ENCODE measurements at regions not wholly inside any gene's neighbourhood (a gene's known extent, or its start where the extent isn't known, plus 50 kb on each side); places are given as distances from the start of the nearest gene placed in this dataset.

DNA sequence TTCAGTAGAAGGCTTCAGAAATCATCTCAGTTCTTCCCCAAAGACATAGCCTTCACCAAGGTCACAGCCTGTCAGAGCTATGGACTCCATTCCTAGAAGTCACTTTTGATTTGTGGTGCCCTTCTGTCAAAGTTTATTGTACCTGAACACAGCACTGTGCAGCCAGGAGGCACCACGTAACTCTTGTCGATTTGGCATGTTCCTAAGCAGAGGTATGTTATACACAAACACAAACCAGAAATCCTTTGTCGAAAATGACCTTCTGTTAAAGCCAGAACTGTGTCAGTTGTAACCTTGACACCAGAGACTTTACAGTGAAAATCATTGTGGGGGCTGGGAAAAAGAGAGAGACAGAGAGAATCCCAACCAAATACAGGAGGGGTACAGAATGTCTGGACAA is 62.6 kb upstream of the SGPP2 start:
- Histone ChIP-seq H3K27me3 (replicated peaks in 1 of 4; ENCODE audit: control extremely low read depth in 1 of 4, control insufficient read depth in 3 of 4, insufficient read depth in 4 of 4, low read length in 3 of 4) (no peaks in the 10 kb centered on the region), H4K20me1 (ENCODE audit: control insufficient read depth, insufficient read depth, low read length, poor library complexity, severe bottlenecking) (no peaks in the 10 kb centered on the region), H3K9ac (ENCODE audit: low read length) (no peak overlapping the region), H3K4me1 (ENCODE audit: control insufficient read depth in 2 of 2, insufficient read depth in 2 of 2, low read length in 2 of 2) (no peaks in the 10 kb centered on the region), H2AFZ (ENCODE audit: insufficient read depth, low read depth, low read length, poor library complexity, severe bottlenecking) (no peak overlapping the region), H3K79me2 (ENCODE audit: control insufficient read depth, insufficient read depth, low read length) (no peaks in the 10 kb centered on the region), H3K9me3 (ENCODE audit: control extremely low read depth in 1 of 3, control insufficient read depth in 2 of 3, insufficient read depth in 1 of 3, low read length in 2 of 3) (peaks cover 0 to 4% (median 0%) of the 10 kb centered on the region in 3 donors), H3K4me3 (ENCODE audit: control extremely low read depth in 1 of 5, extremely low read depth in 1 of 5, insufficient read depth in 1 of 5, low read depth in 2 of 5, low read length in 4 of 5) (no peak overlapping the region), H3K36me3 (replicated peaks in 1 of 2; ENCODE audit: control extremely low read depth in 1 of 2, control insufficient read depth in 1 of 2, extremely low read depth in 1 of 2, insufficient read depth in 2 of 2, low read length in 1 of 2) (no peaks in the 10 kb centered on the region), H3K27ac (ENCODE audit: low read length in 2 of 2) (no peak overlapping the region), H3K4me2 (replicated peaks; ENCODE audit: low read depth, low read length, poor library complexity, severe bottlenecking) (no peak overlapping the region)
- CTCF ChIA-PET: no interaction called here
- intact Hi-C loops (cut with micrococcal nuclease): no loop called here
- POLR2A ChIA-PET: no interaction called here
- no peak for DNase-seq
- no peak for TF ChIP-seq EZH2 (IDR thresholded peaks at IDR 0.05; ENCODE audit: borderline replicate concordance, insufficient read depth, low read depth, low read length, poor library complexity, severe bottlenecking)
- no peak for TF ChIP-seq CTCF (IDR thresholded peaks at IDR 0.05)
- Mint-ChIP-seq H3K27ac (no peak overlapping the region), H3K4me1 (no peaks in the 10 kb centered on the region), H3K27me3 (peaks cover 7% of the 10 kb centered on the region), H3K4me3 (no peak overlapping the region), H3K9me3 (ENCODE audit: insufficient read depth) (peaks cover 2% of the 10 kb centered on the region)
- no peak for ATAC-seq (ENCODE audit: low read depth)
- WGBS (ENCODE audit: insufficient coverage): no CpG with 5 or more reads among the region's 3 CpGs

- Histone ChIP-seq H4K20me1 (ENCODE audit: control insufficient read depth, insufficient read depth, low read length, poor library complexity, severe bottlenecking) (no peaks in the 10 kb centered on the region), H3K36me3 (replicated peaks in 1 of 2; ENCODE audit: control extremely low read depth in 1 of 2, control insufficient read depth in 1 of 2, extremely low read depth in 1 of 2, insufficient read depth in 2 of 2, low read length in 1 of 2) (no peaks in the 10 kb centered on the region), H3K4me1 (ENCODE audit: control insufficient read depth in 2 of 2, insufficient read depth in 2 of 2, low read length in 2 of 2) (no peaks in the 10 kb centered on the region), H3K4me2 (replicated peaks; ENCODE audit: low read depth, low read length, poor library complexity, severe bottlenecking) (no peak overlapping the region), H3K27me3 (replicated peaks in 1 of 4; ENCODE audit: control extremely low read depth in 1 of 4, control insufficient read depth in 3 of 4, insufficient read depth in 4 of 4, low read length in 3 of 4) (no peaks in the 10 kb centered on the region), H3K9ac (ENCODE audit: low read length) (no peak overlapping the region), H3K27ac (ENCODE audit: low read length in 2 of 2) (no peak overlapping the region), H3K4me3 (ENCODE audit: control extremely low read depth in 1 of 5, extremely low read depth in 1 of 5, insufficient read depth in 1 of 5, low read depth in 2 of 5, low read length in 4 of 5) (no peak overlapping the region), H2AFZ (ENCODE audit: insufficient read depth, low read depth, low read length, poor library complexity, severe bottlenecking) (no peak overlapping the region), H3K9me3 (ENCODE audit: control extremely low read depth in 1 of 3, control insufficient read depth in 2 of 3, insufficient read depth in 1 of 3, low read length in 2 of 3) (peaks cover 0 to 4% (median 0%) of the 10 kb centered on the region in 3 donors), H3K79me2 (ENCODE audit: control insufficient read depth, insufficient read depth, low read length) (no peaks in the 10 kb centered on the region)
- no peak for TF ChIP-seq EZH2 (IDR thresholded peaks at IDR 0.05; ENCODE audit: borderline replicate concordance, insufficient read depth, low read depth, low read length, poor library complexity, severe bottlenecking)
- TF ChIP-seq CTCF (IDR thresholded peaks at IDR 0.05): no peak
- intact Hi-C loops (cut with micrococcal nuclease): no loop called here
- Mint-ChIP-seq H3K27me3 (peaks cover 10% of the 10 kb centered on the region), H3K4me1 (no peaks in the 10 kb centered on the region), H3K27ac (no peak overlapping the region), H3K4me3 (no peak overlapping the region), H3K9me3 (ENCODE audit: insufficient read depth) (peaks cover 2% of the 10 kb centered on the region)
- ATAC-seq (ENCODE audit: low read depth) (no peak), DNase-seq (no peak)
- POLR2A ChIA-PET: no interaction called here
- CTCF ChIA-PET: no interaction called here
- WGBS (ENCODE audit: insufficient coverage): 80% methylated on average over 1 of the region's 2 CpGs
Observed at GRCh38 chr2:222362336-222362735, 62.0 kb upstream of the SGPP2 start.

Measured in B cell (primary cell).